Kidney (tissue), 13 donors: ENCODE measurements at regions not wholly inside any gene's neighbourhood (a gene's known extent, or its start where the extent isn't known, plus 50 kb on each side); places are given as distances from the start of the nearest gene placed in this dataset.
A peak's percentile ranks its signal among the peaks of the same experiment; 100 is the strongest.

Experiments used
- DNase-seq, 5 donors: peaks; one replicate each; pipeline ENCODE4 v3.0.0-alpha.2; 2013 to 2020
- FAIRE-seq: peaks from 2 replicates; lab custom pipeline; 2012; peaks lifted over from hg19 to GRCh38; lab: Jason Lieb, UNC
- H3K27ac ChIP-seq, 2 donors: one replicate each; pipeline ENCODE4 v1.7.0; 2013; ENCODE audit warnings: low read depth in 2 of 2, low read length in 2 of 2, inconsistent platforms in 1 of 2
- H3K27me3 ChIP-seq: one replicate; pipeline ENCODE4 v1.7.1; 2013; ENCODE audit warnings: low read length, inconsistent platforms; ENCODE audit not compliant: control insufficient read depth, insufficient read depth
- H3K36me3 ChIP-seq, 3 donors: one replicate each; pipeline versions ENCODE4 v1.7.0 to v1.7.1; 2013; ENCODE audit warnings: low read length in 3 of 3, control low read depth in 1 of 3, inconsistent platforms in 1 of 3; ENCODE audit not compliant: insufficient read depth in 3 of 3, control insufficient read depth in 2 of 3
- H3K4me1 ChIP-seq, 3 donors: one replicate each; pipeline versions ENCODE4 v1.7.0 to v1.7.1; 2013; ENCODE audit warnings: low read length in 3 of 3, inconsistent platforms in 1 of 3, low read depth in 1 of 3; ENCODE audit not compliant: control insufficient read depth in 2 of 3, insufficient read depth in 2 of 3
- H3K4me3 ChIP-seq, 3 donors: one replicate each; pipeline versions ENCODE4 v1.7.0 to v1.8.1; 2013; ENCODE audit warnings: low read length in 3 of 3, control low read depth in 1 of 3, inconsistent platforms in 1 of 3
- H3K9ac ChIP-seq, 3 donors: one replicate each; pipeline versions ENCODE4 v1.7.0 to v1.7.1; 2013; ENCODE audit warnings: low read length in 3 of 3, control low read depth in 1 of 3, inconsistent platforms in 1 of 3
- H3K9me3 ChIP-seq, 3 donors: one replicate each; pipeline versions ENCODE4 v1.7.0 to v1.7.1; 2013; ENCODE audit warnings: low read length in 3 of 3, control low read depth in 1 of 3, inconsistent platforms in 1 of 3; ENCODE audit not compliant: control insufficient read depth in 2 of 3, insufficient read depth in 1 of 3
- intact Hi-C: fragments of 100-400 bp; cut with DNase I; formaldehyde crosslinking; loops from one replicate; pipeline ENCODE4 v1.11.1; 2022
- TF ChIP-seq, protein P1 (sequence below): IDR thresholded peaks from 3 replicates; pipeline ENCODE4 v1.5.1; 2012; ENCODE audit warnings: mild to moderate bottlenecking, moderate library complexity, borderline replicate concordance; ENCODE audit not compliant: insufficient read depth; ENCODE audit errors: extremely low read depth
- donor health status: control.
- donor health status: control.
- donor health status: control.
- donor health status: control.
- donor health status: control.
- donor health status: DM: yes; HTN: yes; CAD: no.
- donor health status: Normal renal cell carcinoma (clear cell type).

DNA sequence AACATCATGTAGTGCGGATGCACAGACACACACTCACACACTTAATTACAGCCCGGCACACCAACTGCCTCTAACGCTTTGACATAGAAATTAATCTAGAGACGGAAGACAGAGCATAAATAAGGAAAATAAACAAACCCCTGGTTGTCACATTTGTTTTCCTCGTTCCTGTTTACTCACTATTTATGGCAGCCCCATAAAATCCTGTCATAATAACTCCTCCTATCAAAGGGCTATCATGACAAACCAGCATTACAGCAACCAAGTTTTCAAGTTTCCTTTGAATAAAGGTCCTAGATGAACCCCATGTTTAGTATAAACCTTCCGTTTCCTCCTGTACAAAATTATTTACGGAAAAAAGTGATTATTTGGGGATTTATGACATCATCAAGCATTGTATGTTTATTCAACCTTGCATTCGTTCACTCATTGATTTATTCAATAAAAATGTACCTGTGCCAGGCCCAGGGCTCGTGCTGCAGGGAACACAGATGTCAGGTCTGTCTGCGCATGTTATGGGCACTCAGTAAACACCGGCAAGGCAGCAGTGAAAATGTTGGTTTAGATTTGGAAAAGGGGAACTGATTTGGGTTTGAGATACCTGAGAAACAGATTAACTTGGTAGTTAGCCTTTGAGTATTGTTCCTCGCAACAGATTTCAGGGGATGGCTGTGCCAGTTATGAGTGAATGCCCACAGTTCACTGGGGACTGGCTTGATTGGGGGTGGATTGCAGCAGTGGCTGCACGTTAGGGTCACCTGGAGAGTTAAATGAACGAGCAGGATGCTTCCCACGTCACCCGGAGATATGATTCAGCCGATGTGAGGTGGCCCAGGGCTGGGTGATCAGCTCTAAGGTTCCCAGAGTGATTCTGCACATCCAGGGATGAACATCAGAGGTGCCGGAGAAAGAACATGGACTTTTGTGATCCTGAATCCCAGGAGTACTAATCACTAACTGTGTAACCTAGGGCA is 295.3 kb upstream of the FOXQ1 start:
- H3K27me3 ChIP-seq, result no peaks in the 10 kb centered on the region
- FAIRE-seq, result no peak
- TF ChIP-seq, protein P1, sequence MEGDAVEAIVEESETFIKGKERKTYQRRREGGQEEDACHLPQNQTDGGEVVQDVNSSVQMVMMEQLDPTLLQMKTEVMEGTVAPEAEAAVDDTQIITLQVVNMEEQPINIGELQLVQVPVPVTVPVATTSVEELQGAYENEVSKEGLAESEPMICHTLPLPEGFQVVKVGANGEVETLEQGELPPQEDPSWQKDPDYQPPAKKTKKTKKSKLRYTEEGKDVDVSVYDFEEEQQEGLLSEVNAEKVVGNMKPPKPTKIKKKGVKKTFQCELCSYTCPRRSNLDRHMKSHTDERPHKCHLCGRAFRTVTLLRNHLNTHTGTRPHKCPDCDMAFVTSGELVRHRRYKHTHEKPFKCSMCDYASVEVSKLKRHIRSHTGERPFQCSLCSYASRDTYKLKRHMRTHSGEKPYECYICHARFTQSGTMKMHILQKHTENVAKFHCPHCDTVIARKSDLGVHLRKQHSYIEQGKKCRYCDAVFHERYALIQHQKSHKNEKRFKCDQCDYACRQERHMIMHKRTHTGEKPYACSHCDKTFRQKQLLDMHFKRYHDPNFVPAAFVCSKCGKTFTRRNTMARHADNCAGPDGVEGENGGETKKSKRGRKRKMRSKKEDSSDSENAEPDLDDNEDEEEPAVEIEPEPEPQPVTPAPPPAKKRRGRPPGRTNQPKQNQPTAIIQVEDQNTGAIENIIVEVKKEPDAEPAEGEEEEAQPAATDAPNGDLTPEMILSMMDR, result no peak

DNA sequence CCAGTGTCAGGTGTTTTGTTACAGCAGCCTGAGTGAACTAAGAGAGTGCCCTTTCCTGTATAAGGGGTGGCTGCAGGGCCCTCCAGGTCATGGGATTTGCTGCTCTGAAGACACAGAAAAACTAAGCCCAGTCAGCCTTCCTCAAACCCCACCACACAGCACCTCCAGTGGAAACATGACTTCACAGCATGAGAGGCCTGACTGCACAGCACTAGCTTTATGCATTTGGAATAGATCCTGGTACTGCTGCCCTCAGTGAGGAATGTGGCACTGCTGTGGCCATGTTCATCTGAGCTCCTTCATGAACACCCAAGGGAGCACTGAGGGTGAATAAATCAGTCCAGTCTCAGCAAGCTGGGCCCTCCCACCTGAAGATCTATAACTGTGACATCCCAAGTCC is 296.1 kb upstream of the FOXQ1 start:
- no peak for FAIRE-seq
- Histone ChIP-seq H3K36me3 (no peaks in the 10 kb centered on the region), H3K4me1 (no peaks in the 10 kb centered on the region), H3K4me3 (no peak overlapping the region), H3K9ac (no peak overlapping the region), H3K27me3 (no peaks in the 10 kb centered on the region), H3K9me3 (no peaks in the 10 kb centered on the region), H3K27ac (no peak overlapping the region)
- intact Hi-C loops, result no loop called here
- TF ChIP-seq, protein P1, result peak; percentile 4
- DNase-seq, result peak in 4 of 5 donors; percentile 26 to 64 (median 52)

More for the DNA sequence above, 295.3 kb upstream of the FOXQ1 start:
- no peak overlapping the region for H3K27ac ChIP-seq
- H3K4me3 ChIP-seq, result no peak overlapping the region
- H3K36me3 ChIP-seq, result no peaks in the 10 kb centered on the region
- H3K9ac ChIP-seq, result no peak overlapping the region
- no peaks in the 10 kb centered on the region for H3K4me1 ChIP-seq
- DNase-seq, result peak in 1 of 5 donors; percentile 18
- H3K9me3 ChIP-seq, result no peaks in the 10 kb centered on the region
- intact Hi-C loops, result no loop called here

DNA sequence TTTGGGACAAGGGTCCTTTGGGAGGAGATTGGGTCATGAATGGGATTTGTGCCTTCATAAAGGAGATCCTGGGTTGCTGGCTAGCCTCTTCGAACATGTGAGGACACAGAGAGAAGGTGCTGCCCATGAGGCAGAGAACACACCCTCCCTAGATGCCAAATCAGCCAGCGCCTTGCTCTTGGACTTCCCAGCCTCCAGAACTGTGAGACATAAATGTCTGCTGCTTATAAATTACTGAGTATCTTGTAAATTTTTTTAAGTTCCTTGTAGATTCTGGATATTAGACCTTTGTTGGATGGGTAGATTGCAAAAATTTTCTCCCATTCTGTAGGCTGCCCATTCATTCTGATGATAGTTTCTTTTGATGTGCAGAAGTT is 297.5 kb upstream of the FOXQ1 start:
- Histone ChIP-seq H3K27me3 (no peaks in the 10 kb centered on the region), H3K4me3 (no peak overlapping the region), H3K36me3 (no peaks in the 10 kb centered on the region), H3K27ac (no peak overlapping the region), H3K9me3 (no peaks in the 10 kb centered on the region), H3K9ac (no peak overlapping the region), H3K4me1 (no peaks in the 10 kb centered on the region)
- no peak for FAIRE-seq
- DNase-seq, result no peak
- TF ChIP-seq, protein P1, result no peak
- intact Hi-C loops, result no loop called here
